LNCAP (cell line): ENCODE measurements at regions not wholly inside any gene's neighbourhood (a gene's known extent, or its start where the extent isn't known, plus 50 kb on each side); places are given as distances from the start of the nearest gene placed in this dataset.

Experiments
- TF ChIP-seq, protein P1 (sequence below): fragments of 450-650 bp; IDR thresholded peaks from 2 replicates; pipeline ENCODE4 v1.5.1; 2017; ENCODE audit warnings: mild to moderate bottlenecking

- TF ChIP-seq, protein P1, sequence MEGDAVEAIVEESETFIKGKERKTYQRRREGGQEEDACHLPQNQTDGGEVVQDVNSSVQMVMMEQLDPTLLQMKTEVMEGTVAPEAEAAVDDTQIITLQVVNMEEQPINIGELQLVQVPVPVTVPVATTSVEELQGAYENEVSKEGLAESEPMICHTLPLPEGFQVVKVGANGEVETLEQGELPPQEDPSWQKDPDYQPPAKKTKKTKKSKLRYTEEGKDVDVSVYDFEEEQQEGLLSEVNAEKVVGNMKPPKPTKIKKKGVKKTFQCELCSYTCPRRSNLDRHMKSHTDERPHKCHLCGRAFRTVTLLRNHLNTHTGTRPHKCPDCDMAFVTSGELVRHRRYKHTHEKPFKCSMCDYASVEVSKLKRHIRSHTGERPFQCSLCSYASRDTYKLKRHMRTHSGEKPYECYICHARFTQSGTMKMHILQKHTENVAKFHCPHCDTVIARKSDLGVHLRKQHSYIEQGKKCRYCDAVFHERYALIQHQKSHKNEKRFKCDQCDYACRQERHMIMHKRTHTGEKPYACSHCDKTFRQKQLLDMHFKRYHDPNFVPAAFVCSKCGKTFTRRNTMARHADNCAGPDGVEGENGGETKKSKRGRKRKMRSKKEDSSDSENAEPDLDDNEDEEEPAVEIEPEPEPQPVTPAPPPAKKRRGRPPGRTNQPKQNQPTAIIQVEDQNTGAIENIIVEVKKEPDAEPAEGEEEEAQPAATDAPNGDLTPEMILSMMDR = no peak
These were observed 712.5 kb upstream of the NRSN1 start for GRCh38 chr6:23413327-23414050.

- TF ChIP-seq, protein P1 = peak; percentile 34; the same call in 1 of the 2 replicates
These were observed 712.0 kb upstream of the NRSN1 start for GRCh38 chr6:23414051-23414445.

DNA sequence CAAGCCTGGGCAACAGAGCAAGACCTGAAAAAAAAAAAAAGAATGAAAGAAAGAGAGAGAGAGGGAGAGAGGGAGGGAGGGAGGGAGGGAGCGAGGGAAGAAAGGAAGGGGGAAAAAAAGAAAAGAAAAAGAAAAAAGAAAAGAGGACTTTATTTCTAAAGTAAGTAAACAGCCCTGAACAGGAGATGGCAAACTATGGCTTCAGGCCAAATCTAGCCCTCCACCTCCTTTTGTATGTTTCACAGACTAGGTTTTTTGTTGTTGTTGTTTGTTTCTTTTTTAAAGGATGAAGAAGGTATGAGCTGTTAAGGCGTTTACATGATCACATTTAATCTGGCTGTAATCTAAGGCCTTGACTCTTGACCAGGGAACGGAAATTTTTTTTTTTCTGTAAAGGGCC is 711.1 kb upstream of the NRSN1 start:
- TF ChIP-seq, protein P1 = no peak

- TF ChIP-seq, protein P1 = no peak
These were observed 710.1 kb upstream of the NRSN1 start for GRCh38 chr6:23415819-23416427.

GRCh38 chr6:23417133-23417532 is 708.9 kb upstream of the NRSN1 start:
- TF ChIP-seq, protein P1 = no peak

- TF ChIP-seq, protein P1 = no peak
These were observed 707.9 kb upstream of the NRSN1 start for GRCh38 chr6:23418095-23418494.

- TF ChIP-seq, protein P1 = no peak
These were observed 707.0 kb upstream of the NRSN1 start for GRCh38 chr6:23419046-23419445.
